ENCODE measurements at regions not wholly inside any gene's neighbourhood (a gene's known extent, or its start where the extent isn't known, plus 50 kb on each side); places are given as distances from the start of the nearest gene placed in this dataset.
"Not testable (repeated sequence)": the region's sequence is repeated elsewhere in the genome, so short reads cannot be mapped to it uniquely, and the experiment has no call there.

- DNase-seq (ENCODE audit: low read depth in 2 of 3, low spot score in 2 of 3) = not testable (repeated sequence)
Observed at GRCh38 chr7:65146118-65146914, 139.8 kb upstream of the ERV3-1 start.

GRCh38 chr7:65145710-65146109 lies 139.2 kb upstream of the ERV3-1 start:
- not testable (repeated sequence) for DNase-seq (ENCODE audit: low read depth in 2 of 3, low spot score in 2 of 3)

DNA sequence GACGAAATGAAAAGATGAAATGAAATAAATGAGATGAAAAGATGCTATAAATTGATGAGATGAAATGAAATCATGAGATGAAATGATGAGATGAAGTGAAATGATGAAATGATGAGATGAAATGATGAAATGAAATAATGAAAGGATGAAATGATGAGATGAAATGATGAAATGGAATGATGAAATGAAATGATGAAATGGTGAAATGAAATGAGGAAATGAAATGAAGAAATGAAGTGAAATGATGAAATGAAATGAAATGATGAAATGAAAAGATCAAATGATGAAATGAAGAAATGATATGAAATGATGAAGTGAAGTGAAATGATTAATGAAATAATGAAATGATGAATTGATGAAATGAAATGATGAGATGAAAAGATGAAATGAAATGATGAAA lies 138.5 kb upstream of the ERV3-1 start:
- not testable (repeated sequence) for DNase-seq (ENCODE audit: low read depth in 2 of 3, low spot score in 2 of 3)

DNA sequence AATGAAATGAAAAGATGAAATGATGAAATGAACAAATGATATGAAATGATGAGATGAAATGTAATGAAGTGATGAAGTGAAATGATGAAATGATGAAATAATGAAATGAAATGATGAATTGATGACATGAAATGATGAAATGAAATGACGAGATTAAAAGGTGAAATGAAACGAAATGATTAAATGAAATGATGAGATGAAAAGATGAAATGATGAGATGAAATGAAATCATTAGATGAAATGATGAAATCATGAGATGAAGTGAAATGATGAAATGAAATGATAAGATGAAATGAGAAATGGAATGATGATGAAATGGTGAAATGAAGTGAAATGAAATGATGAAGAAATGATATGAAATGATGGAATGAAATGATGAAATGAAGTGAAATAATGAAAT lies 138.1 kb upstream of the ERV3-1 start:
- DNase-seq (ENCODE audit: low read depth in 2 of 3, low spot score in 2 of 3) = not testable (repeated sequence)

DNA sequence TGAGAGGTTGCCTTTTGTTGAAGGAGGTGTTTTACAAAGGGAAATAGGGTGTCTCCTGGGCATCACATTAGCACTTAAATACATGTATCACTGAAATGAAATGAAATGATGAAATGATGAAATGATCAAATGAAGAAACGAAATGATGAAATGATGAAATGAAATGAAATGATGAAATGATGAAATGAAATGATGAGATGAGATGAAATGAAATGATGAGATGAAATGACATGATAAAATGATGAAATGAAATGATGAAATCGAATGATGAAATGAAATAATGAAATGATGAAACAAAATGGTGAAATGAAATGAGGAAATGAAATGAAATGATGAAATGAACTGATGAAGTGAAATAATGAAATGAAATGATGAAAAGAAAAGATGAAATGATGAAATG lies 137.6 kb upstream of the ERV3-1 start:
- not testable (repeated sequence) for DNase-seq (ENCODE audit: low read depth in 2 of 3, low spot score in 2 of 3)

GRCh38 chr7:65141894-65142293 lies 135.4 kb upstream of the ERV3-1 start:
- not testable (repeated sequence) for DNase-seq (ENCODE audit: low read depth in 2 of 3, low spot score in 2 of 3)

GRCh38 chr7:65141405-65141778 lies 134.9 kb upstream of the ERV3-1 start:
- not testable (repeated sequence) for DNase-seq (ENCODE audit: low read depth in 2 of 3, low spot score in 2 of 3)

DNA sequence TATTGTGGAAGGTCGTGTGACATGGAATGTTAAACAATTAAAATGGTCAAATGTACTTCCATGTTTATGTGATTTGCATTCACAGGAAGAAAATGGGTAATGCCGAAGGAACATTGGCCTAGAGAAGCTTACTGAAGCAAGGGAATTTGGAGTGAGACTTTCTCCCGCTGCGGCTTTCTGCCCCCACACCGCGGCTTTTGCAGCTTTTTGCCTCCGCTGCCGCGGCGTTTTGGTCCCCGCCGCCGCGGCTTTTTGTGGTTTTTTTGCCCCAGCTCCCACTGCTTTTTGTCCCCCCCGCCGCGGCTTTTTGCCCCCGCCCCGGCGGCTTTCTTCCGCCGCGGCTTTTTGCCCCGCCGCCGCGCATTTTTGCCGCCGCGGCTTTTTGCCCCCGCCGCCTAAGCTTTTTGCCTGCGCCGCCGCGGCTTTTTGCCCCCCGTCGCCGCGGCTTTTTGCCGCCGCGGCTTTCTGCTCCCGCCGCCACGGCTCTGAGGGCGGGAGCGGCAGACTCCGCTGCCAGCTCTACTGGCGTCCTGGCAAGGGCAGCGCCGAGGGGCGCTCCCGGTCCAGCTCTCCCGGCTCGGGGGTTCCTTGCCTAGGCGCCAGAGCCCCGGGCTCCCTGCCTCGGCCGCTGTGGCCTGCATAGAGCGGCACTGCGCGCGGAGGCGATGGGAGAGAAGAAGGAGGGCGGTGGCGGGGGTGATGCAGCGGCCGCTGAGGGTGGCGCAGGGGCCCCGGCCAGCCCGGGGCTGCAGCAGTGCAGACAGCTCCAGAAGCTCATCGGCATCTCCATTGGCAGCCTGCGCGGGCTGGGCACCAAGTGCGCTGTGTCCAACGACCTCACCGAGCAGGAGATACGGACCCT lies 134.3 kb upstream of the ERV3-1 start:
- not testable (repeated sequence) for DNase-seq (ENCODE audit: low read depth in 2 of 3, low spot score in 2 of 3)

DNA sequence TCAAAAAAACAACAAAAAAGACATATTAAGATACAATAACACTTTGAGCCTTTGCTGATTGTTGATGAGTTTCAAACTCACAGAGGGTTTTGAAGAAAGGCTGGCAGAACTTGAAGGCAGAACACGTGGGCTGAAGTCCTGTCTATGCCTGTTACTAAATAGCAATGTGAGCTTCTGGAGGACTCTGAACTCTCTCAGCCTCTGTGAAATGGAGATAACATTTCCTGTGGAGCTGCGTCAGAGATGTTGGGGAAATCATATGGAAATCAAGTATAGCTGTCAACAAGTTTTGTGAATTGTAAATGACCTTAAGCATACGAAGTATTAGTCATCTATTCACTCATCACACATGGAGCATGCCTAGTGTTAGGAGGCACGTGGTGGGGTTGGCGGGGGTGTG lies 130.4 kb upstream of the ERV3-1 start:
- DNase-seq (ENCODE audit: low read depth in 2 of 3, low spot score in 2 of 3) = not testable (repeated sequence)

- DNase-seq (ENCODE audit: low read depth in 2 of 3, low spot score in 2 of 3) = not testable (repeated sequence)
Observed at GRCh38 chr7:65133087-65133486, 126.6 kb upstream of the ERV3-1 start.

DNA sequence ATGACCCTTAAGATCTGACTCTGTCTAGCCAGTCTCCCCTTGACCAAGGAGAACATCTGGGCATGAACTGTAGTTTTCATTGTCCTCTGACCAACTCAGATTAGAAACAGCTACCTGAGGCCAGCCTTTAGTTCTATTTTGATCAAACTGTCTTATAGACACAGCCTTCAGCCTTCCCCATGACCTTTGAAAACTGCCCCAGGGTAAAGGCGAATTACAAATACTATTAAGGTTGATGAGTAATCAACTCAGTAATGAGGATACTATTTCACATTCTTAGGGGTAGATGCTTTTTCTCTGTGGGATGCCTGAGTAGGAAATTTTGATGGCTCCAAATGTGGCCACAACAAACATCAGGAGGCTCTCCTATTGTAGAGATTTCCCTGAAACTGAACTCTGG lies 125.8 kb upstream of the ERV3-1 start:
- DNase-seq (ENCODE audit: low read depth in 2 of 3, low spot score in 2 of 3) = not testable (repeated sequence)

DNA sequence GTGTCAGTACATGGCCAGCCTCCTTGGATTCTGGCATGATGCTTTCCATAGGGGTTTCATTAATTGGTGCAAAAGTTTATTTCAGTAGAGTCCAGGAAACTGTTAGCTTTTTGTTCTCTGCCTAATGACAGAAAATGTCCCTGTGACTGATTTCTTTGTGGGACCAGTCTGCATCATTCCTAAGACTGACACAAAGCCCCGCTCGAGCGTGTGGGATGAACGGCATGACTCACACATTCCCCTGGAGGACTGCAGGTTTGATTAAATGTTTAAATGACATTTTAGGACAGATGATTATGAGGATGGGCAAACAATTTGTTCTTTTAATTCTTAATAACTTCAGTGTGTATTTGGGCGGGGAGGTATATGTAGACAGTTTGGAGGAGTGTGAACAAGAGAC lies 120.9 kb upstream of the ERV3-1 start:
- DNase-seq (ENCODE audit: low read depth in 2 of 3, low spot score in 2 of 3) = not testable (repeated sequence)

- DNase-seq (ENCODE audit: low read depth in 2 of 3, low spot score in 2 of 3) = not testable (repeated sequence)
Observed at GRCh38 chr7:65124600-65124999, 118.1 kb upstream of the ERV3-1 start.

DNA sequence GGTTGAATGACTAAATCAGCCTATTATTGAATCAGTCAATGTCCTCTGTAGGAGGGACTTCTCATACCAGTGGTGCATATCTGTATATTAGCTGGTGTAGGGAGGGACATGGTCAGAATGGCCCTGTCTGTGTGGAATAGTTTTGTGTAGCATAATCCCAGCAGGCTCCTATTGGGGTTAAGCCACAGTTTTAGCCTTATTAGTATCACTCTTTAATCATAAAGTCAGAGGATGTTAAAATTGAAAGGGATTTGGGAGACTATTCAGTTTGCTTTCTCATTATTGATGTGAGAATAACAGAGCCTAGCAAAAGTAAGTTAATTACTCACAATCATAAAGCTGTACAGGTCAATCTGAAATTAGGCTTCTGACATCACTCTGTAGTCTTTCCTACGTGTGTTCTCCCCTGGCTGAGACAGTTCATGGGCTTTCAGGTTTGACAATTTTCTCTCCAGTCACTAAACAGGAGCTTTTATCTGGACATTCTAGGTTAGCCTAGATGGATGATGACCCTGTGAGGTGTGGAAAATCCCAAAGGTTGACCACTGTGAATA lies 99.2 kb upstream of the ERV3-1 start:
- DNase-seq (ENCODE audit: low read depth in 2 of 3, low spot score in 2 of 3) = not testable (repeated sequence)

GRCh38 chr7:65100499-65100898 lies 94.0 kb upstream of the ERV3-1 start:
- not testable (repeated sequence) for DNase-seq (ENCODE audit: low read depth in 2 of 3, low spot score in 2 of 3)

DNA sequence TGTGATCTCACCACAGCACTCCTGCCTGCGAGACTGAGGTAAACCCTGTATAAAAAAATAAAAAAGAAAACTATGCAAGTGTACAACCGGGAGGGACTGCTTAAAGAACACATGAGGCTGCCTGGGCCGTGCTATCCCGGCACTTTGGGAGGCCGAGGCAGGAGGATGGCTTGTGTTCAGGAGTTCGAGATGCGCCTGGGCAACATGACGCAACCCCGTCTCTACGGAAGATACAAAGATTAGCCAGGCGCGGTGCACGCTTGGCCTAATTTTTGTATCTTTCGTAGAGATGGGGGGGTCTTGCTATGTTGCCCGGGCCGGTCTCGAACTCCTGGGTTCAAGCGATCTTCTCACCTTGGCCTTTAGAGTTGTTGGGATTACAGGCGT lies 75.2 kb upstream of the ERV3-1 start:
- not testable (repeated sequence) for DNase-seq (ENCODE audit: low read depth in 2 of 3, low spot score in 2 of 3)

DNA sequence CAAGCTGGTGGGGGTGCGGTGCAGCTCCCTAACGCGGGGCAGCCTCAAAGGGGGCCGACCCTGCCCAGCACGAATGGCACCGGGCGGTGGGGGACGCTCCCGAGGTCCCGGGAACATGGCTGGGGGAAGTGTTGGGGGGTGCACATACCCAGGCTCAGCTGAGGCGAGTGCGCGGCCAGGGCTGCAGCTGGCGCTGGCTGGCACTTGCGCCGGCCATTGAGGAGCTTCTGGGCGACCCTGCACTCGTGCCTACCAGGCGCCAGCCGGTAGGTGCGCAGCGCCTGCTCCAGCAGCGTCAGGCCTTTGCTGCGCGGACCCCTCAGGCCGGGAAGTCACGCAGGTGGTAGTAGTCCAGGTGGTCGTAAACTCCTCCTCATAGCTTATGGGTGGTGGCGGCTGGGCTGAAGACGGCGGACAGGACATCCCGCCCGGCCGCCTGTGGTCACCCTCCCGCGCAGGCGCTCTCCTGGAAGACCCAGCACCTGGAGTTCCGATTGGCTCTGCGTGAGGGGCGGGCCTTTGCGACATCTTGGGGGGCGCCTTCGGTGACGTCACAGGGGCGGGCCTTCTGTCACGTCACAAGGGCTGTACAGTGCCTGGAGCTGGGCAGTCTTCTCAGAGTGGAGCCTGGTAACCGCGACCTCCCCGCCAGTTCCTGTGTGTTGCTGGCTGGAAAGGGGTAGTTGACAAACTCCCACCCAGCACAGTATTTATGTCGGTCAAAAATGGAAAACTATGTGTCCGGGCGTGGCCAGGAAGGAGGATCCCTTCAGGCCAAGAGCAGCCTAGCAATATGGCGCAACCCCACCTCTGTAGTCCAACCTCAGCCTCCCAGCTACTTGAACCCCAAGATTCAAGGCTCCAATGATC lies 74.5 kb upstream of the ERV3-1 start:
- peak; percentile 58 to 87 (median 84) for DNase-seq (ENCODE audit: low read depth in 2 of 3, low spot score in 2 of 3)

DNA sequence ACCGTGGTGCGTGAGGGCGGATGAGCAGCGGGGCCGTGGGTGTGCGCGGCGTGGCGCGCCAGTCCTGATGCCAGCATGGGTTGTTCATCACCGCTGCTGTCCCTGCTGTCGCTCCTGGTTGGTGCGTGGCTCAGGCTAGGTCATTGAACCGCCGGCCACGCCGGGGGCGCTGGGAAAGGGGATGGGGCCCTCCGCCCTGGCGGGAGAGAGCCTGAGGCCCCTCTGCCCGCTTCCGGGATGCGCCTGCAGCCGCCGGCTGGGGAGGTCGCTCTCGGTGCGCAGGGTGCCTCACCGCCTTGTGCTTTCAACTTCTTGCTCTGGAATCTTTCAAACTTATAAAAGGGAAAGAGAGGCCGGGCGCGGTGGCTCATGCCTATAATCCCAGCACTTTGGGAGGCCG lies 68.5 kb upstream of the ERV3-1 start:
- not testable (repeated sequence) for DNase-seq (ENCODE audit: low read depth in 2 of 3, low spot score in 2 of 3)

DNA sequence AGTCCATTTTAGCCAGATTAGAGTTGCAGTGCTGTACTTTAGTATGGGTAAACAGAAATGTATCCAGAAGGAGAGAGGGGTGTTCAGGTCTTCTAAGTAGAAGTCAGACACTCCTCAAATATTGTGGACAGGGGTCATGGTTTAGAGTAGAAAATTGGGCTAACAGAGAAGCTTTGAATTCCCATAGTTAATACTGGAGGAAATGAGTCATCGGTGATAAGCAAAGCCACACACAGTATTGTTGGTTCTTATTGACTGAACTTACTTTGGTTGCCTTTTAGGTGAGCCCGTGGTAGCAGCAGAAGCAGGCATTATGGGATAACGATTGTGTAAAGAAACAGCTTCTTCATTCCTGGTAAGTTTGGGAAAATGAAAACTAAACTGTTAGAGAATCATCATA lies 66.7 kb upstream of the ERV3-1 start:
- not testable (repeated sequence) for DNase-seq (ENCODE audit: low read depth in 2 of 3, low spot score in 2 of 3)

DNA sequence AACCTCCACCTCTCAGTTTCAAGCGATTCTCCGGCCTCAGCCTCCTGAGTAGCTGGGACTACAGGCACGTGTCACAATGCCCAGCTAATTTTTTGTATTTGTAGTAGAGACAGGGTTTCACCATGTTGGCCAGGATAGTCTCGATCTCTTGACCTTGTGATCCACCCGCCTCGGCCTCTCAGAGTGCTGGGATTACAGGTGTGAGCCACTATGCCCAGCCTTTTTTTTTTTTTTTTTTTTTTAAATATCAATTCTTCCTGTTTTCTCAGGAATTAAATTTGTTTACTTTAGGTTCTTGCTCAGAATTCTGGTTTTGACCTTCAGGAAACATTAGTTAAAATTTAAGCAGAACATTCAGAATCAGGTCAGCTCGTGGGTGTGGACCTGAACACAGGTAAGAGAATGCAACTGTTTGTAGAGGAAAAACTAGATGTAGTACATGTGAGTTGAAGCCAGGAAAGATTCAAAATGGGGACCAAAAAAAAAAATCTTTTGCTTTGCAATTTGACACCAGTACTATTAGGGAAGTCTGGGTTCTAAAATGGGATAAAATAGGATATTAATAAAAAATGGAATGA lies 65.5 kb upstream of the ERV3-1 start:
- not testable (repeated sequence) for DNase-seq (ENCODE audit: low read depth in 2 of 3, low spot score in 2 of 3)

Data from activated CD8-positive, alpha-beta memory T cell treated with anti-CD3 and anti-CD28 coated beads for 48 hours (primary cell).